Mesendoderm (in vitro differentiated cells): ENCODE measurements at regions not wholly inside any gene's neighbourhood (a gene's known extent, or its start where the extent isn't known, plus 50 kb on each side); places are given as distances from the start of the nearest gene placed in this dataset.

Experiments used
- DNase-seq: peaks from one replicate; pipeline ENCODE4 v3.0.0; 2013
- H2AK5ac ChIP-seq: 2 replicates; pipeline ENCODE4 v1.6.1; 2013; ENCODE audit warnings: low read length, inconsistent platforms
- H2BK120ac ChIP-seq: 2 replicates; pipeline ENCODE4 v1.6.1; 2013; ENCODE audit warnings: low read depth, mild to moderate bottlenecking, low read length, moderate library complexity, mixed read lengths
- H2BK15ac ChIP-seq: replicated peaks from 2 replicates; pipeline ENCODE4 v1.6.1; 2013; ENCODE audit warnings: low read depth, mild to moderate bottlenecking, moderate library complexity
- H2BK5ac ChIP-seq: 2 replicates; pipeline ENCODE4 v1.6.1; 2013; ENCODE audit warnings: low read length, inconsistent platforms
- H3K18ac ChIP-seq: 2 replicates; pipeline ENCODE4 v1.6.1; 2013; ENCODE audit warnings: mild to moderate bottlenecking, low read length, mixed read lengths
- H3K23ac ChIP-seq: one replicate; pipeline ENCODE4 v1.6.1; 2013; ENCODE audit warnings: low read length
- H3K27ac ChIP-seq: 2 replicates; pipeline ENCODE4 v1.5.1; 2013; ENCODE audit warnings: low read depth, mild to moderate bottlenecking, inconsistent platforms, low read length, moderate library complexity
- H3K27me3 ChIP-seq: 2 replicates; pipeline ENCODE4 v1.6.1; 2013; ENCODE audit warnings: low read length, control low read depth, mild to moderate bottlenecking, inconsistent platforms; ENCODE audit not compliant: insufficient read depth, poor library complexity
- H3K36me3 ChIP-seq: 2 replicates; pipeline ENCODE4 v1.6.1; 2013; ENCODE audit warnings: low read length, inconsistent platforms; ENCODE audit not compliant: control insufficient read depth, insufficient read depth
- H3K4ac ChIP-seq: one replicate; pipeline ENCODE4 v1.6.1; 2013; ENCODE audit warnings: low read depth, mild to moderate bottlenecking, low read length, moderate library complexity
- H3K4me1 ChIP-seq: 2 replicates; pipeline ENCODE4 v1.6.1; 2013; ENCODE audit warnings: low read depth, low read length, inconsistent platforms; ENCODE audit not compliant: control insufficient read depth
- H3K4me2 ChIP-seq: 2 replicates; pipeline ENCODE4 v1.6.1; 2013; ENCODE audit warnings: low read length
- H3K4me3 ChIP-seq: 2 replicates; pipeline ENCODE4 v1.5.1; 2013; ENCODE audit warnings: mild to moderate bottlenecking, low read length
- H3K56ac ChIP-seq: one replicate; pipeline ENCODE4 v1.6.1; 2013; ENCODE audit warnings: low read length
- H3K79me1 ChIP-seq: 2 replicates; pipeline ENCODE4 v1.6.1; 2013; ENCODE audit warnings: low read length, inconsistent platforms
- H3K79me2 ChIP-seq: 2 replicates; pipeline ENCODE4 v1.6.1; 2013; ENCODE audit warnings: mild to moderate bottlenecking, low read length; ENCODE audit not compliant: control insufficient read depth, insufficient read depth
- H3K9ac ChIP-seq: 2 replicates; pipeline ENCODE4 v1.6.1; 2013; ENCODE audit warnings: low read length, inconsistent platforms
- H4K5ac ChIP-seq: one replicate; pipeline ENCODE4 v1.6.1; 2013; ENCODE audit warnings: low read length
- H4K8ac ChIP-seq: one replicate; pipeline ENCODE4 v1.6.1; 2013; ENCODE audit warnings: low read depth, mild to moderate bottlenecking, control low read depth, low read length, moderate library complexity
- WGBS: extraction: QIAGEN DNeasy Blood & Tissue Kit; methylation state at CpG from one replicate; pipeline ENCODE4 v1.1.7; 2013; ENCODE audit warnings: low lambda C conversion rate, missing lambda C conversion rate; ENCODE audit not compliant: insufficient coverage; ENCODE audit errors: extremely low coverage; 5-methylcytosine and 5-hydroxymethylcytosine counted together

GRCh38 chr21:15514073-15514946, 215.5 kb upstream of the USP25 start:
- Histone ChIP-seq H2BK120ac (no peak overlapping the region), H4K8ac (no peak overlapping the region), H3K9ac (no peak overlapping the region), H3K23ac (no peak overlapping the region), H3K18ac (no peak overlapping the region), H3K36me3 (no peaks in the 10 kb centered on the region), H2AK5ac (no peak overlapping the region), H2BK5ac (no peak overlapping the region), H3K4me2 (no peak overlapping the region), H3K27ac (no peak overlapping the region), H2BK15ac (no peak overlapping the region), H3K56ac (no peak overlapping the region), H3K79me1 (no peaks in the 10 kb centered on the region), H3K4ac (no peak overlapping the region), H3K27me3 (no peaks in the 10 kb centered on the region), H4K5ac (no peak overlapping the region), H3K4me1 (no peaks in the 10 kb centered on the region), H3K4me3 (no peak overlapping the region), H3K79me2 (no peaks in the 10 kb centered on the region)
- DNase-seq = peak; percentile 4
- WGBS = no CpG with 5 or more reads among the region's 8 CpGs

DNA sequence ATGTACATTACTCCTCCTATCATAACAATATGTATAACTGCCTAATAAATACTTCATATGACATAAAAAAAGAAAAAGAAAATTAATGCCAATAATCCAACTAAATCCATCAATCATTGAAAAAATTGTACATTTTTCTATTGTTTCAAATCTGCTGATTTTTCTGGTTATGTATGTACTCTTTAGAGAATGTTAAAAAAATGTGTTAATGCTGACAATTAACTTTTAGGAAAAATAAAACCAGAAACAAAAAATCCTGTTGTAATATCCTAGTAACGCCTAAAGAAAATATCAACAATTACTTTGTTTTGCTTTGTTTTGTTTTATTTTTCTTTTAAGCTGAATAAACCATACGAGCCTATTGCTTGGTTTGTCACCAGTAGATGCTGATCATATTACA, 213.9 kb upstream of the USP25 start:
- H3K27ac ChIP-seq = no peak overlapping the region
- H3K4me3 ChIP-seq = no peak overlapping the region
- no CpG with 5 or more reads among the region's 2 CpGs for WGBS
- no peaks in the 10 kb centered on the region for H3K27me3 ChIP-seq
- no peaks in the 10 kb centered on the region for H3K79me1 ChIP-seq
- no peak overlapping the region for H4K5ac ChIP-seq
- H3K4me1 ChIP-seq = no peaks in the 10 kb centered on the region
- H3K56ac ChIP-seq = no peak overlapping the region
- no peak overlapping the region for H2AK5ac ChIP-seq
- no peak overlapping the region for H2BK15ac ChIP-seq
- no peak overlapping the region for H3K4ac ChIP-seq
- H2BK120ac ChIP-seq = no peak overlapping the region
- no peak overlapping the region for H3K9ac ChIP-seq
- DNase-seq = no peak
- H2BK5ac ChIP-seq = no peak overlapping the region
- no peak overlapping the region for H3K18ac ChIP-seq
- H3K79me2 ChIP-seq = no peaks in the 10 kb centered on the region
- H3K36me3 ChIP-seq = no peaks in the 10 kb centered on the region
- no peak overlapping the region for H4K8ac ChIP-seq
- no peak overlapping the region for H3K4me2 ChIP-seq
- no peak overlapping the region for H3K23ac ChIP-seq

DNA sequence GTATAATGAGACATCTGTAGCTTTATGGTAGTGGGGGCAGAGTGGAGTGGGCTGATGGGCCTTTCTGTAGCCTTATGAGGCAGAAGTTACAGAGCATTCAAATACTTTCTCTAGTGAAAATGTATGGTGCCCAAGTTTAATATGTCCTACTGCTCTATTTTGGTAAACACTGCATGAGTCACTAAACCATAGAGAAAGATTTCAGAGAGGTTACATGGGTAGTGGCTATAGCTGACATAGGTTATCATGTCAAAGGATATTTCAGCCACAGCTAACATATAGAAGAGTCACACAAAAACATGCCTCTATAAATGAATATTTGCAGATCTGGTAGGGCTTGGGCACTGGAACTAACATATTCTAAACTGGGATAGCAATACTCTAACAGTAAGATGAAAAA, 212.4 kb upstream of the USP25 start:
- no peaks in the 10 kb centered on the region for H3K27me3 ChIP-seq
- no peaks in the 10 kb centered on the region for H3K79me1 ChIP-seq
- no peaks in the 10 kb centered on the region for H3K4me1 ChIP-seq
- H3K4ac ChIP-seq = no peak overlapping the region
- no peak overlapping the region for H3K23ac ChIP-seq
- H3K79me2 ChIP-seq = no peaks in the 10 kb centered on the region
- H3K4me2 ChIP-seq = no peak overlapping the region
- H3K56ac ChIP-seq = no peak overlapping the region
- H3K36me3 ChIP-seq = no peaks in the 10 kb centered on the region
- H2BK15ac ChIP-seq = no peak overlapping the region
- H2BK120ac ChIP-seq = no peak overlapping the region
- no peak overlapping the region for H4K5ac ChIP-seq
- no peak overlapping the region for H3K18ac ChIP-seq
- DNase-seq = no peak
- H3K27ac ChIP-seq = no peak overlapping the region
- H4K8ac ChIP-seq = no peak overlapping the region
- H2BK5ac ChIP-seq = no peak overlapping the region
- no peak overlapping the region for H2AK5ac ChIP-seq
- H3K9ac ChIP-seq = no peak overlapping the region
- no peak overlapping the region for H3K4me3 ChIP-seq

DNA sequence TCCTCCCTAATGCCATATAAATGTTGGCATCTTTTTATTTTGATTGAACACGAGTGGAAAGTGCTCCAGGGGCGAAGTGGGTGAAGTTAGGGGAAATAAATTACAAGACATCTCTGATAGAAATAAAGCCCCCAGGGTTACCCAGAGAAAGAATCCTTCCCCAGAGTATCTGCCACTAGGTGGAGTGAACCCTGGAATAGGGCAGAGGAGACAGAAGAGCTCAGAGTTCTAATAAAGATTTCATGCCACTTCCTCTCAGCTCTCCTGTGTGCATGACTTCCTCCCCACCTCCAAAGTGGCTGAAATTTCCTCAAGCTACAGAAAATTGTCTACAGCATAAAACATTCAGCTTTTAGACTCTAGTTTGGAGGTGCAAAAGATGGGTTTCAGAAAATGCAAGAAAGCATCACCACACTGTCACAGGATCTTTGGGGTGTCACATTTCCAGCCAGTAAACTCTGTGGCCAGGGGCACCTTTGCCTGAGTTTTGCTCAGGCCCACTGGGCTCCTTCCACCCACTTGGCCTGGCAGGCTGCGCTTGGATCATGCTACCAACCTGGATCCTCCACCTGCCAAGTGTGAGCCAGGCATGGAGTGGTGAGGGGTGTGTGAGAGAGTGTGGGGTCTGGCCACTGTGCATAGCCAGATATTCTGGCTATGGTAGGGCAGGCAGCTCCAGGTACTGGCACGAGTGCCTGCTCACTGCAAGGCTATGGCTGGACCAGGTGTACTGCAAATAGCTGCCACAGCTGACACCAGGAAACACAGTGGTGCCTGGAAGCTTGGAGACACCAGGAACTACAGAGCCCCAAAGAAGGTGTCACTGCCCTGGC, 208.8 kb upstream of the USP25 start:
- H3K79me1 ChIP-seq = no peaks in the 10 kb centered on the region
- WGBS = no CpG with 5 or more reads among the region's 4 CpGs
- peak; percentile 37 for DNase-seq

GRCh38 chr21:15521644-15522001, 208.2 kb upstream of the USP25 start:
- Histone ChIP-seq H3K4me3 (no peak overlapping the region), H4K8ac (no peak overlapping the region), H3K4me1 (no peaks in the 10 kb centered on the region), H3K18ac (no peak overlapping the region), H3K56ac (no peak overlapping the region), H2BK15ac (no peak overlapping the region), H2AK5ac (no peak overlapping the region), H3K79me2 (no peaks in the 10 kb centered on the region), H2BK5ac (no peak overlapping the region), H3K27ac (no peak overlapping the region), H3K4me2 (no peak overlapping the region), H2BK120ac (no peak overlapping the region), H3K23ac (no peak overlapping the region), H3K4ac (no peak overlapping the region), H3K36me3 (no peaks in the 10 kb centered on the region), H4K5ac (no peak overlapping the region), H3K27me3 (no peaks in the 10 kb centered on the region), H3K79me1 (no peaks in the 10 kb centered on the region), H3K9ac (no peak overlapping the region)
- no CpG with 5 or more reads among the region's 5 CpGs for WGBS
- DNase-seq = no peak

More for the DNA sequence above, 208.8 kb upstream of the USP25 start:
- Histone ChIP-seq H3K36me3 (no peaks in the 10 kb centered on the region), H3K4me3 (no peak overlapping the region), H3K4me1 (no peaks in the 10 kb centered on the region), H3K18ac (no peak overlapping the region), H3K4ac (no peak overlapping the region), H3K56ac (no peak overlapping the region), H3K23ac (no peak overlapping the region), H3K4me2 (no peak overlapping the region), H2BK5ac (no peak overlapping the region), H2AK5ac (no peak overlapping the region), H2BK15ac (no peak overlapping the region), H2BK120ac (no peak overlapping the region), H3K27me3 (no peaks in the 10 kb centered on the region), H4K8ac (no peak overlapping the region), H3K9ac (no peak overlapping the region), H4K5ac (no peak overlapping the region), H3K79me2 (no peaks in the 10 kb centered on the region), H3K27ac (no peak overlapping the region)
